Nephron (organoid): ENCODE measurements at regions not wholly inside any gene's neighbourhood (a gene's known extent, or its start where the extent isn't known, plus 50 kb on each side); places are given as distances from the start of the nearest gene placed in this dataset.

Experiments used
- H3K27ac Mint-ChIP-seq, 3 experiments: 2 replicates each; pipeline ENCODE4 v1.8.0; 2020; ENCODE audit warnings: mixed read lengths in 3 of 3, mild to moderate bottlenecking in 2 of 3, moderate library complexity in 1 of 3
- H3K27me3 Mint-ChIP-seq: 2 replicates; pipeline ENCODE4 v1.8.0; 2021; ENCODE audit warnings: low read depth, mild to moderate bottlenecking, moderate library complexity, mixed read lengths
- H3K36me3 Mint-ChIP-seq: 2 replicates; pipeline ENCODE4 v1.8.0; 2020; ENCODE audit warnings: low read depth, mixed read lengths
- H3K4me1 Mint-ChIP-seq: 2 replicates; pipeline ENCODE4 v1.8.0; 2020; ENCODE audit warnings: mixed read lengths
- H3K4me3 Mint-ChIP-seq, 3 experiments: 2 replicates each; pipeline ENCODE4 v1.8.0; 2020; ENCODE audit warnings: mild to moderate bottlenecking in 3 of 3, mixed read lengths in 3 of 3, moderate library complexity in 2 of 3
- H3K9me3 Mint-ChIP-seq: 2 replicates; pipeline ENCODE4 v1.8.0; 2020; ENCODE audit warnings: mixed read lengths
- TF ChIP-seq, protein P1 (sequence below), 3 experiments: fragments of 200-600 bp; sonication (generic); IDR thresholded peaks; one replicate each; pipeline ENCODE4 v1.5.0; 2021; ENCODE audit warnings: antibody characterized with exemption in 3 of 3; ENCODE audit not compliant: unreplicated experiment in 3 of 3

GRCh38 chr10:45238896-45239295, 76.5 kb downstream of the OR13A1 start:
- no peak overlapping the region for H3K27ac Mint-ChIP-seq
- H3K36me3 Mint-ChIP-seq = no peaks in the 10 kb centered on the region

DNA sequence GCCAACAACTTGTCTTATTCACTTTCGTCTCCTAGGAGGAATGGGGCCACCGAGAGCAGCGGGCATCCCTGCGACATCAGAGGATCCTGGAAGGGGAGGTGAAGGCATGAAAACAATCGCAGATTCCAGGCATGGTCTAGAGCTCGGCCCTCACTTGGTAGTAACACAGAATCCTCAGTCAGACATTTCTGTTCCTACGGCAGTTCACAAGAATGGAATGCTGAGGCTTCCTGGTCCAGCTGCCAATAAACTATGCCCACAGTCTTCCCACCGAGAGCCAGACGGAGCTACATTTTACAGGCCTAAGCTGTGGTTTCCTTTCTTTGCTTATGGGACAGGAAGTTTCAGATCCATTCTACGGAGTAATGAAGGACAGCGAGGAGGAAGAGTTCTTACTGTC, 75.8 kb downstream of the OR13A1 start:
- Mint-ChIP-seq H3K9me3 (no peaks in the 10 kb centered on the region), H3K4me3 (no peak overlapping the region), H3K27me3 (peaks cover 14% of the 10 kb centered on the region), H3K27ac (no peak overlapping the region), H3K4me1 (no peaks in the 10 kb centered on the region), H3K36me3 (no peaks in the 10 kb centered on the region)
- TF ChIP-seq, protein P1, sequence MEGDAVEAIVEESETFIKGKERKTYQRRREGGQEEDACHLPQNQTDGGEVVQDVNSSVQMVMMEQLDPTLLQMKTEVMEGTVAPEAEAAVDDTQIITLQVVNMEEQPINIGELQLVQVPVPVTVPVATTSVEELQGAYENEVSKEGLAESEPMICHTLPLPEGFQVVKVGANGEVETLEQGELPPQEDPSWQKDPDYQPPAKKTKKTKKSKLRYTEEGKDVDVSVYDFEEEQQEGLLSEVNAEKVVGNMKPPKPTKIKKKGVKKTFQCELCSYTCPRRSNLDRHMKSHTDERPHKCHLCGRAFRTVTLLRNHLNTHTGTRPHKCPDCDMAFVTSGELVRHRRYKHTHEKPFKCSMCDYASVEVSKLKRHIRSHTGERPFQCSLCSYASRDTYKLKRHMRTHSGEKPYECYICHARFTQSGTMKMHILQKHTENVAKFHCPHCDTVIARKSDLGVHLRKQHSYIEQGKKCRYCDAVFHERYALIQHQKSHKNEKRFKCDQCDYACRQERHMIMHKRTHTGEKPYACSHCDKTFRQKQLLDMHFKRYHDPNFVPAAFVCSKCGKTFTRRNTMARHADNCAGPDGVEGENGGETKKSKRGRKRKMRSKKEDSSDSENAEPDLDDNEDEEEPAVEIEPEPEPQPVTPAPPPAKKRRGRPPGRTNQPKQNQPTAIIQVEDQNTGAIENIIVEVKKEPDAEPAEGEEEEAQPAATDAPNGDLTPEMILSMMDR (IDR thresholded peaks at IDR 0.05; ENCODE audit: unreplicated experiment in 3 of 3) = no peak

More at GRCh38 chr10:45238896-45239295, 76.5 kb downstream of the OR13A1 start:
- H3K4me3 Mint-ChIP-seq = no peak overlapping the region
- H3K9me3 Mint-ChIP-seq = no peaks in the 10 kb centered on the region
- TF ChIP-seq, protein P1 (IDR thresholded peaks at IDR 0.05; ENCODE audit: unreplicated experiment in 3 of 3) = no peak
- peaks cover 8% of the 10 kb centered on the region for H3K27me3 Mint-ChIP-seq
- H3K4me1 Mint-ChIP-seq = no peaks in the 10 kb centered on the region

DNA sequence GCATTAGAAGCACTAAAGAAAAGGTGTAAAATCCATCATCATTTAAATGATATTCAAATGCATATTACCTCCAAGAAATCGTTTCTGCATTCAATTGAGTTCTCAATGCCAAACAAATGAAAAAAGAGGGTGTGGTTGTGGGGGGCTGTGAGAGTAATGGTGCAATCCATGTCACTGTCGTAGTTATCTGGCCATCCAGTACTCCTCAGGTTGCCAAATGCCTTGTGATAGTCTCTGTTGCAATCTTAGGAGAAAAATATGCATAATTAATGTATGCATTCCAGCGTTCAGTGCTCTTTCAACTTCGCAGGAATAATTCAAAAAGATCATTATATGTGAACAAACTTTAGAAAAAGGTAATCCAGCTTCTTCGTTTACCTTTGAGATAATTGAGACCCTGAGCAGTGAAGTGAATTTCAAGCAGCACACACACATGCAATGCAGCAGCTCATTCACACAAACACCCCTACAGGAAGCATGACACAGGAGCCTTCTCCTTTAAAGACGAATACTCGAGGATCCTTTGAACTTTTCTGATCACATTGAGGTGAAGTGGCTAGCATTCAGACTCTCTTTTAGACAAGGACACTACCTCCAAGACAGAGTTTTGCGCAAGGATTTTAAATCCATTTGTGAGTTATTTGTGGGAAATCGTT, 73.4 kb downstream of the OR13A1 start:
- Mint-ChIP-seq H3K27me3 (peaks cover 18% of the 10 kb centered on the region), H3K4me1 (no peaks in the 10 kb centered on the region), H3K4me3 (no peak overlapping the region), H3K36me3 (no peaks in the 10 kb centered on the region), H3K27ac (no peak overlapping the region), H3K9me3 (no peaks in the 10 kb centered on the region)
- TF ChIP-seq, protein P1 (IDR thresholded peaks at IDR 0.05; ENCODE audit: unreplicated experiment in 3 of 3) = no peak

DNA sequence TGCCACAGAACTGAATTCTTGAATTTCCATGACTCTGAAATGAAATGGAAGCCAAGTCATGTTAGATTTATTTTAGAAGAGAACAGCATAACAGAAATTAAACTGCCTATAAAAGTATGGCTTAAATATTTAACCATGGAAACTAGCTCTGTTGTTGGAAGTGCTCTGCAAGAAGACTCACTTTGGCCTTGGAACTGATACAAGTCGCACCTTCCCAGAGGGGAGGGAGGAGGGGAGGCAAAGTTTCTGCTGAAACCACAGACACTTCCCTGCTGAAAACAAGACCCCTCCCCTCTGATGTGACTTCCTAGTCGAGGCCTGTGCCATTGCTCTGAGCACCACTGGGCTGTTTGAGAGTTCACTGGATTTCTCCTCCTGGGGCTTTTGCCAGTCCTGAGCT, 72.1 kb downstream of the OR13A1 start:
- no peaks in the 10 kb centered on the region for H3K9me3 Mint-ChIP-seq
- TF ChIP-seq, protein P1 (IDR thresholded peaks at IDR 0.05; ENCODE audit: unreplicated experiment in 3 of 3) = no peak
- H3K4me1 Mint-ChIP-seq = no peaks in the 10 kb centered on the region
- H3K36me3 Mint-ChIP-seq = no peaks in the 10 kb centered on the region
- H3K27me3 Mint-ChIP-seq = peaks cover 18% of the 10 kb centered on the region
- no peak overlapping the region for H3K4me3 Mint-ChIP-seq
- H3K27ac Mint-ChIP-seq = no peak overlapping the region

GRCh38 chr10:45246522-45246921, 68.9 kb downstream of the OR13A1 start:
- Mint-ChIP-seq H3K4me1 (no peaks in the 10 kb centered on the region), H3K36me3 (no peaks in the 10 kb centered on the region), H3K27me3 (peaks cover 12% of the 10 kb centered on the region), H3K9me3 (no peaks in the 10 kb centered on the region), H3K27ac (no peak overlapping the region), H3K4me3 (no peak overlapping the region)
- TF ChIP-seq, protein P1 (IDR thresholded peaks at IDR 0.05; ENCODE audit: unreplicated experiment in 3 of 3) = no peak
